NB4 (cell line): ENCODE measurements at regions not wholly inside any gene's neighbourhood (a gene's known extent, or its start where the extent isn't known, plus 50 kb on each side); places are given as distances from the start of the nearest gene placed in this dataset.

ENCODE experiments used
- DNase-seq: peaks from one replicate; pipeline ENCODE4 v3.0.0; 2010; ENCODE audit warnings: low read depth
- H3K4me3 ChIP-seq: one replicate; pipeline ENCODE4 v1.5.1; 2011; ENCODE audit warnings: mild to moderate bottlenecking, low read depth, low read length, moderate library complexity
- CTCF ChIP-seq: IDR thresholded peaks from one replicate; pipeline ENCODE4 v1.5.1; 2012; ENCODE audit warnings: low read depth, low read length
- MAX ChIP-seq: IDR thresholded peaks from 2 replicates; pipeline ENCODE4 v1.6.1; 2011; ENCODE audit warnings: low read depth, low read length
- MYC ChIP-seq: IDR thresholded peaks from 2 replicates; pipeline ENCODE4 v1.6.1; 2011; ENCODE audit warnings: low read depth, low read length
- POLR2A ChIP-seq: IDR thresholded peaks from 2 replicates; pipeline ENCODE4 v1.6.1; 2011; ENCODE audit warnings: mild to moderate bottlenecking; ENCODE audit not compliant: insufficient read length; ENCODE audit errors: extremely low read depth

DNA sequence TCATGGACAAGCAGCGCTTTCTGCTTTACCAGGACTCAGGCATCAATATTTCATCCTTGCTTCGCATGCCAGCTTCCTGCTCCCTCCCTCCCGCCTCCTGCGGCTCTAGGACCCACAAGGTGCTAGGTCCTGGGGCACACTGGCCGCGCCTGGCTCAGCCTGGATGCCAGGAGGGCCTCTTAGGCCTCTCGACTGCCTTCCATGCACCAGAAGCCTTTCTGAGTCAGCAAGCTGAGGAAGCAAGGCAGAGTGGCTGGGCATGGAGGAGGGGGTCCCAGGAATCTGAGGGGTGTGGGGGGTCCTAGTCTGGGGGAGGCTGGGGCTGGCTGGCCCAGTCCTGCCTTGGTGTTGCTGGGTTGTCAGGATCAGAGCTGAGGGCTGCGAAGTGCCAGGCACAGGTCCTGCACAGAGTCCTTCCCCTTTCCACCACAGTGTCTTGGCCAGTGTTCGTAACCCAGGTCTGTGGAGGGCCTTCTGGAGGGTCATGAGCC lies 61.0 kb upstream of the THY1 start:
- H3K4me3 ChIP-seq = no peak overlapping the region
- no peak for DNase-seq
- TF ChIP-seq CTCF = no peak

GRCh38 chr11:119483341-119483880 lies 60.4 kb upstream of the THY1 start:
- no peak for DNase-seq
- H3K4me3 ChIP-seq = no peak overlapping the region
- TF ChIP-seq MYC = no peak
- no peak for TF ChIP-seq POLR2A
- TF ChIP-seq CTCF = no peak
- TF ChIP-seq MAX = no peak

GRCh38 chr11:119482521-119483011 lies 59.6 kb upstream of the THY1 start:
- no peak overlapping the region for H3K4me3 ChIP-seq
- DNase-seq = no peak
- TF ChIP-seq MYC = no peak
- TF ChIP-seq CTCF = no peak
- no peak for TF ChIP-seq POLR2A
- TF ChIP-seq MAX = no peak

- no peak overlapping the region for H3K4me3 ChIP-seq
- TF ChIP-seq MAX = no peak
- no peak for TF ChIP-seq POLR2A
- no peak for TF ChIP-seq MYC
- no peak for TF ChIP-seq CTCF
- DNase-seq = no peak
Observed at GRCh38 chr11:119481667-119482400, 58.9 kb upstream of the THY1 start.

DNA sequence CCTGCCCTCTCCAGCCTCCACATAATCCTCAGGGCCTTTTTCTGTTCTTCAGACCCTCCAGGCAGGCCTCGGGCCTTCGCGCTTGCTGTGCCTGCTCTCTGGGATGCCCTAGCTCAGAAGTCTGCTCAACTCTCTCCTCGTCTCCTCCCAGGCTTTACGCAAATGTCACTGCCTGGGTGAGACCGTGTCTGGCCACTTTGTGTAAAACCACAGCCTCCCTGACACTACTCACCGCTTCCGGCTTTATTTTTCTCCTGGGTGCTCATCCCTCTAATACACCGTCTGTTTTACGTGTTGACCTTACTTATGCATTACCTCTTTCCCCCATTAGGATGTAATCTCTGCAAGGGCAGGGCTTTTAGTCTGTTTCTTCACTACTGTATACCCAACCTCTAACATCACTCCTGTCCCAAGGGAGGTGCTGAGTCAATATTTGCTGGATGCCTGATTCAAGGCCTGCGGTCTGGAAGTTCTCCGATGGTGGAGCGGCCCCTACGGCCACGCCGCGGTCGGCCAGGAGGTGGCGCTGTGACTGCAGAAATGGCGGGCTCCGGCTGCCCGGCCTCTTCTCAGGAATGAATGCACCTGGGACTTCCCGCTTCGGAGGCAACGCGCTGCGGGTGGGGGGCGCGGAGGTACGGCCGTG lies 58.2 kb upstream of the THY1 start:
- no peak overlapping the region for H3K4me3 ChIP-seq
- DNase-seq = peak; percentile 98
- TF ChIP-seq POLR2A (no peak), MAX (peak; percentile 28; the same call in 1 of the 2 replicates), CTCF (peak; percentile 95), MYC (peak; percentile 44; the same call in 1 of the 2 replicates)
